Mesendoderm (in vitro differentiated cells): ENCODE measurements at regions not wholly inside any gene's neighbourhood (a gene's known extent, or its start where the extent isn't known, plus 50 kb on each side); places are given as distances from the start of the nearest gene placed in this dataset.
"Not testable (repeated sequence)": the region's sequence is repeated elsewhere in the genome, so short reads cannot be mapped to it uniquely, and the experiment has no call there.

Source experiments
- DNase-seq: peaks from one replicate; pipeline ENCODE4 v3.0.0; 2013
- H2AK5ac ChIP-seq: 2 replicates; pipeline ENCODE4 v1.6.1; 2013; ENCODE audit warnings: low read length, inconsistent platforms
- H2BK120ac ChIP-seq: 2 replicates; pipeline ENCODE4 v1.6.1; 2013; ENCODE audit warnings: low read depth, mild to moderate bottlenecking, low read length, moderate library complexity, mixed read lengths
- H2BK15ac ChIP-seq: replicated peaks from 2 replicates; pipeline ENCODE4 v1.6.1; 2013; ENCODE audit warnings: low read depth, mild to moderate bottlenecking, moderate library complexity
- H2BK5ac ChIP-seq: 2 replicates; pipeline ENCODE4 v1.6.1; 2013; ENCODE audit warnings: low read length, inconsistent platforms
- H3K18ac ChIP-seq: 2 replicates; pipeline ENCODE4 v1.6.1; 2013; ENCODE audit warnings: mild to moderate bottlenecking, low read length, mixed read lengths
- H3K23ac ChIP-seq: one replicate; pipeline ENCODE4 v1.6.1; 2013; ENCODE audit warnings: low read length
- H3K27ac ChIP-seq: 2 replicates; pipeline ENCODE4 v1.5.1; 2013; ENCODE audit warnings: low read depth, mild to moderate bottlenecking, inconsistent platforms, low read length, moderate library complexity
- H3K27me3 ChIP-seq: 2 replicates; pipeline ENCODE4 v1.6.1; 2013; ENCODE audit warnings: low read length, control low read depth, mild to moderate bottlenecking, inconsistent platforms; ENCODE audit not compliant: insufficient read depth, poor library complexity
- H3K36me3 ChIP-seq: 2 replicates; pipeline ENCODE4 v1.6.1; 2013; ENCODE audit warnings: low read length, inconsistent platforms; ENCODE audit not compliant: control insufficient read depth, insufficient read depth
- H3K4ac ChIP-seq: one replicate; pipeline ENCODE4 v1.6.1; 2013; ENCODE audit warnings: low read depth, mild to moderate bottlenecking, low read length, moderate library complexity
- H3K4me1 ChIP-seq: 2 replicates; pipeline ENCODE4 v1.6.1; 2013; ENCODE audit warnings: low read depth, low read length, inconsistent platforms; ENCODE audit not compliant: control insufficient read depth
- H3K4me2 ChIP-seq: 2 replicates; pipeline ENCODE4 v1.6.1; 2013; ENCODE audit warnings: low read length
- H3K4me3 ChIP-seq: 2 replicates; pipeline ENCODE4 v1.5.1; 2013; ENCODE audit warnings: mild to moderate bottlenecking, low read length
- H3K56ac ChIP-seq: one replicate; pipeline ENCODE4 v1.6.1; 2013; ENCODE audit warnings: low read length
- H3K79me1 ChIP-seq: 2 replicates; pipeline ENCODE4 v1.6.1; 2013; ENCODE audit warnings: low read length, inconsistent platforms
- H3K79me2 ChIP-seq: 2 replicates; pipeline ENCODE4 v1.6.1; 2013; ENCODE audit warnings: mild to moderate bottlenecking, low read length; ENCODE audit not compliant: control insufficient read depth, insufficient read depth
- H3K9ac ChIP-seq: 2 replicates; pipeline ENCODE4 v1.6.1; 2013; ENCODE audit warnings: low read length, inconsistent platforms
- H4K5ac ChIP-seq: one replicate; pipeline ENCODE4 v1.6.1; 2013; ENCODE audit warnings: low read length
- H4K8ac ChIP-seq: one replicate; pipeline ENCODE4 v1.6.1; 2013; ENCODE audit warnings: low read depth, mild to moderate bottlenecking, control low read depth, low read length, moderate library complexity
- WGBS: extraction: QIAGEN DNeasy Blood & Tissue Kit; methylation state at CpG from one replicate; pipeline ENCODE4 v1.1.7; 2013; ENCODE audit warnings: low lambda C conversion rate, missing lambda C conversion rate; ENCODE audit not compliant: insufficient coverage; ENCODE audit errors: extremely low coverage; 5-methylcytosine and 5-hydroxymethylcytosine counted together

DNA sequence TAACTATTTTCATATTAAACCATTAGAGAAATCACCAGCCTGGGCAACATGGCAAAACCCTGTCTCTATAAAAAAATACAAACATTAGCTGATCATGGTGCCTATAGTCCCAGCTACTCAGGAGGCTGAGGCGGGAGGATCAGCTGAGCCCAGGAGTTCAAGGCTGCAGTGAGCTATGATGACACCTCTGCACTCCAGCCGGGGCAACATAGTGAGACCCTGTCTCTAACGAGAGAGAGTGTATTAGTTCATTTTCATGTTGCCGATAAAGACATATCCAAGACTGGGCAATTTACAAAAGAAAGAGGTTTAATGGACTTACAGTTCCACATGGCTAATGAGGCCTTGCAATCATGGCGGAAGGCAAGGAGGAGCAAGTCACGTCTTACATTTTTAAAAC, 102.1 kb upstream of the IL12A start:
- H2BK120ac ChIP-seq, H3K4me1 ChIP-seq, H2AK5ac ChIP-seq, H3K4me3 ChIP-seq, H3K56ac ChIP-seq, H4K8ac ChIP-seq, H3K36me3 ChIP-seq, DNase-seq, H3K4me2 ChIP-seq, H3K27ac ChIP-seq, H3K18ac ChIP-seq, H2BK5ac ChIP-seq, H3K79me1 ChIP-seq, H3K23ac ChIP-seq, H3K27me3 ChIP-seq, H4K5ac ChIP-seq, H3K79me2 ChIP-seq, H3K9ac ChIP-seq, H3K4ac ChIP-seq, H2BK15ac ChIP-seq: not testable (repeated sequence)
- WGBS: no CpG with 5 or more reads among the region's 6 CpGs

DNA sequence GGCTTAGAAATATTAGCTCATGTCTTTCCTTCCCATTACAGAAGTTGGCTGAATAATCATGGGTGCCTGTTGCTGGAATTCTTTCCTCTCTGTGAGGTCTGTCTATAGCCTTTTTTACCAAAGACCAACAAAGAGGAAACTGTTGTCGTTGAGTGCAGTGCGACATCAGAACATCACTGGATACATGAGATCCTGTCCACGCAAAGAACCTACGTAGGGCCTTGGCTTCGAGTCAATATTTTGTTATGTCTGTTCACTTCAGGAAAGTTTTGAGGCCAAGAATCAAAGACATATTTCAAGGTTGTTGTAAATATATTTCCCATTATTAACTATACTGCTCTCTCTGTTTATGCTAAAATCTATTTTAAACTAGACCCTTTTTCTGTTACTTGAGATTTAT, 101.5 kb upstream of the IL12A start:
- WGBS: no CpG with 5 or more reads among the region's 5 CpGs
- no peak overlapping the region for H3K4me2 ChIP-seq
- H3K79me2 ChIP-seq: no peaks in the 10 kb centered on the region
- no peak for DNase-seq
- H4K8ac ChIP-seq: no peak overlapping the region
- H2BK5ac ChIP-seq: no peak overlapping the region
- no peak overlapping the region for H3K4me3 ChIP-seq
- H4K5ac ChIP-seq: no peak overlapping the region
- no peaks in the 10 kb centered on the region for H3K4me1 ChIP-seq
- no peak overlapping the region for H3K9ac ChIP-seq
- H3K4ac ChIP-seq: no peak overlapping the region
- H3K56ac ChIP-seq: no peak overlapping the region
- H3K27me3 ChIP-seq: no peaks in the 10 kb centered on the region
- H3K23ac ChIP-seq: no peak overlapping the region
- no peak overlapping the region for H2BK15ac ChIP-seq
- no peak overlapping the region for H3K27ac ChIP-seq
- no peak overlapping the region for H3K18ac ChIP-seq
- H2AK5ac ChIP-seq: no peak overlapping the region
- no peak overlapping the region for H2BK120ac ChIP-seq
- no peaks in the 10 kb centered on the region for H3K79me1 ChIP-seq
- H3K36me3 ChIP-seq: no peaks in the 10 kb centered on the region

DNA sequence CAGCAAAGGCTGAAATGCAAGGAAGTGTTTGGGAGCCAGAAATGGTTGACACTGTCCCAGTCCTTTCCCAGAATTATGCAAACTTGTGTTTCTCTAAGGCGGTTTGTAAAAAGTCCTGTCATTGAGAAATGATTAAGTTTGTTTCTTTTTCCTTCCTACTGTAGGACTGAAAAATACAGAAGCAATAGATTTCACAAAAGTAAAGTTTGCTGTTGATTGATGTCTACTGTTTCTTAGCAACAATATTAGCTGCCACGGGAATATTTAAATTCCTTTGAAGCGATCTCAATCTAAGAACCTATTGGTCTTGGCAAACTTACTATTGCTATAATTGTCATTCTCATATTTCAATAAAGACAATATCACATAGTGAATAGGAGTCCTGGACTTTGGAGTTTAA, 100.7 kb upstream of the IL12A start:
- Histone ChIP-seq H3K9ac (no peak overlapping the region), H3K4me1 (no peaks in the 10 kb centered on the region), H3K23ac (no peak overlapping the region), H3K27ac (no peak overlapping the region), H2BK5ac (no peak overlapping the region), H3K79me2 (no peaks in the 10 kb centered on the region), H3K36me3 (peaks cover 1% of the 10 kb centered on the region), H3K79me1 (no peaks in the 10 kb centered on the region), H3K56ac (no peak overlapping the region), H3K18ac (no peak overlapping the region), H4K8ac (no peak overlapping the region), H2BK120ac (no peak overlapping the region), H3K4ac (no peak overlapping the region), H3K27me3 (no peaks in the 10 kb centered on the region), H4K5ac (no peak overlapping the region), H2AK5ac (no peak overlapping the region), H3K4me3 (no peak overlapping the region), H2BK15ac (no peak overlapping the region), H3K4me2 (no peak overlapping the region)
- WGBS: no CpG with 5 or more reads among the region's 3 CpGs
- no peak for DNase-seq

DNA sequence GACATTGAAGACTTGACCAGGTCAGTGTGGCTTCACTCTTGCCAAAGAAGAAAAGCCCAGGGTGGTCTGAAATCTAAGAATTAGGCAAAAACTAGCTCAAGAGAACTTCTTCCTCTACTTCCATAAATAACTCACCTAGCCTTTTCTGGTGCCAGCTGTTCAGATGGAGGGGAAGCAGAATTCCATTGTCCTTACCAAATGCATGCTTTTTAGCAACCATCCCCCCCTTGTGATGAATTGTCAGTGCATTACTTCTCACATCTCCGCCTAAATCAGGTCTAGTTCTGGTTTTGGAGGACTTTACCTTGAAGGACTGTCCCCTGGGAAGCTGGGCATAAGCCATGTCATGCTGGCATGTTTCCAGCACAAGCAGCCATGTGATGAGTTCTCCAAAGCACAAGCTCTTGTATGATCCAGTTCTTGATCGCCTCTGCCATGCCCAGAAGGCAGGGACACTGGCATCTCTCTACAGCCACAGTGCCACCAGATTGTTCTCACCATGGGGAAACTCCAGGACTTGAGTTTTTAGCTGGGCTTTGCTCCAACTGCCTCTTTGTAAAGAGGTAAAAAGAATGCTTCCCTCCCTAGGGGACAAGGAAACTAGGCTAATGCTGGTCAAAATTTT, 96.4 kb upstream of the IL12A start:
- Histone ChIP-seq H3K4ac (no peak overlapping the region), H3K18ac (no peak overlapping the region), H3K23ac (no peak overlapping the region), H3K9ac (no peak overlapping the region), H2BK5ac (no peak overlapping the region), H3K27me3 (no peaks in the 10 kb centered on the region), H3K4me1 (no peaks in the 10 kb centered on the region), H2BK15ac (no peak overlapping the region), H4K5ac (no peak overlapping the region), H3K4me2 (no peak overlapping the region), H3K56ac (no peak overlapping the region), H3K36me3 (peaks cover 1% of the 10 kb centered on the region), H2BK120ac (no peak overlapping the region), H3K79me2 (no peaks in the 10 kb centered on the region), H3K4me3 (no peak overlapping the region), H2AK5ac (no peak overlapping the region), H3K79me1 (no peaks in the 10 kb centered on the region), H3K27ac (no peak overlapping the region), H4K8ac (no peak overlapping the region)
- WGBS: no CpG with 5 or more reads among the region's 2 CpGs
- no peak for DNase-seq

DNA sequence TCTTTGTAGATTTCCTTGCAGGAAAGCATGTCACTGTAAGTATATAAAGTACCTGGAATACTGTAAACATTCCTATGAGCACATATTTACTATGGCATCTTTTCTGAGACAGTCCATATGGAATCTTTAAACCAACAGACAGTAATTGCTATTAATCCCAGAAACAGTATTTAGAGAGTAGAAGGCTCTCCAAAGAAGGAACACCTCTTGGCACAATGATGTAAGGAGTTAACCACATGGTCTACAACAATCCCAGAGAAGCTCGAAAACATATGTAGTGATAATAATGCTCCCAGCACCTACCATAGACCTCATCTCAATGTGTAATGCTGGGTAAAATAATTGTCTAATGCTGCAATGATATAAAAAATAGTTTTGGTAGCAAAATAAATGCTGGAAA, 95.8 kb upstream of the IL12A start:
- H3K27me3 ChIP-seq: no peaks in the 10 kb centered on the region
- WGBS: no CpG with 5 or more reads among the region's 1 CpG
- H3K4me1 ChIP-seq: no peaks in the 10 kb centered on the region
- no peak overlapping the region for H3K56ac ChIP-seq
- no peak overlapping the region for H3K4ac ChIP-seq
- no peak overlapping the region for H3K4me3 ChIP-seq
- H3K36me3 ChIP-seq: peaks cover 1% of the 10 kb centered on the region
- no peak overlapping the region for H2BK120ac ChIP-seq
- no peaks in the 10 kb centered on the region for H3K79me1 ChIP-seq
- no peak overlapping the region for H3K23ac ChIP-seq
- H2BK15ac ChIP-seq: no peak overlapping the region
- H2BK5ac ChIP-seq: no peak overlapping the region
- no peaks in the 10 kb centered on the region for H3K79me2 ChIP-seq
- no peak overlapping the region for H3K4me2 ChIP-seq
- H3K18ac ChIP-seq: no peak overlapping the region
- H2AK5ac ChIP-seq: no peak overlapping the region
- no peak overlapping the region for H4K8ac ChIP-seq
- H3K9ac ChIP-seq: no peak overlapping the region
- DNase-seq: no peak
- no peak overlapping the region for H3K27ac ChIP-seq
- H4K5ac ChIP-seq: no peak overlapping the region

DNA sequence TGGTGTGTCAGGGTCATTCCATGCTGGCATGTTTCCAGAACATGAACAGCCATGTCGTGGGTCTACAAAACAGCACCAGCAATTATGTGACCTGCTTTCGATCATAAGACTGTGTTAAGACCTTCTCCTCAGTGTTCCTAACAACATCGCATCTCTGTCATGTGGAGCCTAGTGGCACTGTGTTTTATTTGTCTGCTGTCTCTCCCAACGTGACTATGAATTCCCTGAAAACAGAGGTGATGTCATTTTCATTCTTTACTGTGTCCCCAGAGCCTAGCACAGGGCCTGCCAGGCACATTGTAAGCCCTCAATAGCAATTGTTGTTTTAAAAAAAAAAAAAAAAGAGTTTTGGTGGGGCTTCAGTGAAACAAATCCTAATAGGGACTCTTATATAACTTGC, 94.2 kb upstream of the IL12A start:
- H3K4me2 ChIP-seq: no peak overlapping the region
- no peaks in the 10 kb centered on the region for H3K79me1 ChIP-seq
- no peak overlapping the region for H2BK5ac ChIP-seq
- H3K4me3 ChIP-seq: no peak overlapping the region
- no peak overlapping the region for H3K23ac ChIP-seq
- no peak overlapping the region for H3K27ac ChIP-seq
- no peak overlapping the region for H2BK120ac ChIP-seq
- H3K27me3 ChIP-seq: no peaks in the 10 kb centered on the region
- no peak overlapping the region for H3K18ac ChIP-seq
- H2BK15ac ChIP-seq: no peak overlapping the region
- H3K36me3 ChIP-seq: peaks cover 1% of the 10 kb centered on the region
- H4K8ac ChIP-seq: no peak overlapping the region
- no peak for DNase-seq
- H3K4me1 ChIP-seq: no peaks in the 10 kb centered on the region
- no peak overlapping the region for H2AK5ac ChIP-seq
- no peak overlapping the region for H3K9ac ChIP-seq
- H3K79me2 ChIP-seq: no peaks in the 10 kb centered on the region
- no peak overlapping the region for H4K5ac ChIP-seq
- H3K56ac ChIP-seq: no peak overlapping the region
- no CpG with 5 or more reads among the region's 4 CpGs for WGBS
- H3K4ac ChIP-seq: no peak overlapping the region
